ENCODE measurements at regions not wholly inside any gene's neighbourhood (a gene's known extent, or its start where the extent isn't known, plus 50 kb on each side); places are given as distances from the start of the nearest gene placed in this dataset.

- TF ChIP-seq CTCF (IDR thresholded peaks at IDR 0.05) (no peak), POLR2A (IDR thresholded peaks at IDR 0.05) (no peak), EP300 (IDR thresholded peaks at IDR 0.05) (no peak)
Measured at GRCh38 chr22:48156603-48157355, 1394.3 kb downstream of the TBC1D22A start.
